ELR (cell line): ENCODE measurements at regions not wholly inside any gene's neighbourhood (a gene's known extent, or its start where the extent isn't known, plus 50 kb on each side); places are given as distances from the start of the nearest gene placed in this dataset.

ENCODE experiments used
- DNase-seq: peaks from one replicate; pipeline ENCODE4 v3.0.0-alpha.2; 2015; ENCODE audit warnings: low read depth

GRCh38 chr12:16972923-16973770, 367.2 kb upstream of the LMO3 start:
- no peak for DNase-seq

- DNase-seq, result no peak
These were observed 356.9 kb upstream of the LMO3 start for GRCh38 chr12:16962889-16963288.

- DNase-seq, result peak; percentile 86
These were observed 349.2 kb upstream of the LMO3 start for GRCh38 chr12:16955083-16955657.

- peak; percentile 7 for DNase-seq
These were observed 344.1 kb upstream of the LMO3 start for GRCh38 chr12:16949871-16950667.

GRCh38 chr12:16949371-16949770, 343.4 kb upstream of the LMO3 start:
- no peak for DNase-seq

- no peak for DNase-seq
These were observed 340.7 kb upstream of the LMO3 start for GRCh38 chr12:16946704-16947103.

GRCh38 chr12:16939871-16940306, 333.9 kb upstream of the LMO3 start:
- peak; percentile 83 for DNase-seq

GRCh38 chr12:16927259-16927658, 321.3 kb upstream of the LMO3 start:
- no peak for DNase-seq

GRCh38 chr12:16920451-16920850, 314.5 kb upstream of the LMO3 start:
- no peak for DNase-seq

- no peak for DNase-seq
These were observed 313.6 kb upstream of the LMO3 start for GRCh38 chr12:16919551-16919950.

- no peak for DNase-seq
These were observed 308.9 kb upstream of the LMO3 start for GRCh38 chr12:16914853-16915252.

GRCh38 chr12:16913832-16914490, 308.0 kb upstream of the LMO3 start:
- peak; percentile 22 for DNase-seq

- no peak for DNase-seq
These were observed 296.0 kb upstream of the LMO3 start for GRCh38 chr12:16901946-16902345.

- DNase-seq, result no peak
These were observed 287.5 kb upstream of the LMO3 start for GRCh38 chr12:16893426-16893825.

- no peak for DNase-seq
These were observed 285.7 kb upstream of the LMO3 start for GRCh38 chr12:16891673-16892072.

GRCh38 chr12:16884819-16885218, 278.9 kb upstream of the LMO3 start:
- no peak for DNase-seq

- peak; percentile 1 for DNase-seq
These were observed 278.1 kb upstream of the LMO3 start for GRCh38 chr12:16884056-16884455.

- no peak for DNase-seq
These were observed 276.1 kb upstream of the LMO3 start for GRCh38 chr12:16881986-16882570.

- DNase-seq, result no peak
These were observed 274.9 kb upstream of the LMO3 start for GRCh38 chr12:16880864-16881285.

GRCh38 chr12:16870845-16871244, 264.9 kb upstream of the LMO3 start:
- no peak for DNase-seq

- DNase-seq, result no peak
These were observed 257.8 kb upstream of the LMO3 start for GRCh38 chr12:16863742-16864141.

- no peak for DNase-seq
These were observed 251.5 kb upstream of the LMO3 start for GRCh38 chr12:16857456-16857923.
